ENCODE measurements at regions not wholly inside any gene's neighbourhood (a gene's known extent, or its start where the extent isn't known, plus 50 kb on each side); places are given as distances from the start of the nearest gene placed in this dataset.

DNA sequence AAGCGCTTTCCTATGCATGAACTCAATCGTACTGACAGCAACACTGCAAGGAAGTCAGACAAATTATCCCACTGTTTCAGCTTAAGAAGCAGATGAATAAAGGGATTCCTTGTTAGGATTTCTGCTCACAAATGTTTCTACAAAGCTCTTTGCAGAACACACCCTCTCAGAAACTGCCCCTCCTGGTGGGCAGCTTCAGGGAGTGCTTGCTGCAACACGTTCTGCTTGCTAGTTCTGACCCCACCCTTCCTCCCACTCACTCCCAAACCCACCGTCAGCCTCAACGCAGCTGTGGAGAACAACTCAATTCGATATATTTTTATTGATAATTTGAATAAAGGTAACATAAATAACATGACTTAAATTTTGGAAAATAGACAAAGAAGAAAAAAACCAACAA is 250.8 kb upstream of the PRDM1 start:
- peak overlapping the region in 1 of 7 donors; percentile 7 for H3K27ac Mint-ChIP-seq
- intact Hi-C loops (cut with micrococcal nuclease): no loop called here
- peak; percentile 29 to 54 (median 30) for DNase-seq
- no peak overlapping the region for H3K27ac ChIP-seq (ENCODE audit: low read depth in 1 of 2, low read length in 2 of 2)
- H3K4me2 ChIP-seq (replicated peaks; ENCODE audit: extremely low read depth, low read length, poor library complexity, severe bottlenecking): no peak overlapping the region
- H3K4me3 ChIP-seq (replicated peaks in 1 of 3; ENCODE audit: low read depth in 2 of 3, low read length in 3 of 3): no peak overlapping the region
- peaks cover 0 to 2% (median 0%) of the 10 kb centered on the region in 7 donors for H3K9me3 Mint-ChIP-seq
- peaks cover 37% of the 10 kb centered on the region for H3K4me1 Mint-ChIP-seq
- H3K27me3 ChIP-seq (ENCODE audit: control insufficient read depth in 2 of 2, insufficient read depth in 2 of 2, low read length in 2 of 2): no peaks in the 10 kb centered on the region
- H2AFZ ChIP-seq (ENCODE audit: insufficient read depth, low read depth, low read length, poor library complexity, severe bottlenecking): no peak overlapping the region
- WGBS (ENCODE audit: insufficient coverage): no CpG with 5 or more reads among the region's 6 CpGs
- peaks cover 38 to 47% of the 10 kb centered on the region in 2 donors for H3K4me1 ChIP-seq (ENCODE audit: control insufficient read depth in 1 of 2, insufficient read depth in 2 of 2, low read length in 2 of 2)
- H3K27me3 Mint-ChIP-seq (ENCODE audit: low read depth in 3 of 3): no peaks in the 10 kb centered on the region
- no peaks in the 10 kb centered on the region for H4K20me1 ChIP-seq (ENCODE audit: insufficient read depth, low read length)
- H3K36me3 Mint-ChIP-seq: no peaks in the 10 kb centered on the region
- H3K9me3 ChIP-seq (replicated peaks in 1 of 2; ENCODE audit: control insufficient read depth in 1 of 2, insufficient read depth in 1 of 2, low read length in 2 of 2): no peaks in the 10 kb centered on the region
- no peak overlapping the region for H3K4me3 Mint-ChIP-seq
- H3K9ac ChIP-seq (ENCODE audit: insufficient read depth, low read length, poor library complexity, severe bottlenecking): no peak overlapping the region
- H3K36me3 ChIP-seq (replicated peaks in 1 of 2; ENCODE audit: control insufficient read depth in 1 of 2, insufficient read depth in 2 of 2, low read length in 2 of 2): no peaks in the 10 kb centered on the region
- TF ChIP-seq, protein P1, sequence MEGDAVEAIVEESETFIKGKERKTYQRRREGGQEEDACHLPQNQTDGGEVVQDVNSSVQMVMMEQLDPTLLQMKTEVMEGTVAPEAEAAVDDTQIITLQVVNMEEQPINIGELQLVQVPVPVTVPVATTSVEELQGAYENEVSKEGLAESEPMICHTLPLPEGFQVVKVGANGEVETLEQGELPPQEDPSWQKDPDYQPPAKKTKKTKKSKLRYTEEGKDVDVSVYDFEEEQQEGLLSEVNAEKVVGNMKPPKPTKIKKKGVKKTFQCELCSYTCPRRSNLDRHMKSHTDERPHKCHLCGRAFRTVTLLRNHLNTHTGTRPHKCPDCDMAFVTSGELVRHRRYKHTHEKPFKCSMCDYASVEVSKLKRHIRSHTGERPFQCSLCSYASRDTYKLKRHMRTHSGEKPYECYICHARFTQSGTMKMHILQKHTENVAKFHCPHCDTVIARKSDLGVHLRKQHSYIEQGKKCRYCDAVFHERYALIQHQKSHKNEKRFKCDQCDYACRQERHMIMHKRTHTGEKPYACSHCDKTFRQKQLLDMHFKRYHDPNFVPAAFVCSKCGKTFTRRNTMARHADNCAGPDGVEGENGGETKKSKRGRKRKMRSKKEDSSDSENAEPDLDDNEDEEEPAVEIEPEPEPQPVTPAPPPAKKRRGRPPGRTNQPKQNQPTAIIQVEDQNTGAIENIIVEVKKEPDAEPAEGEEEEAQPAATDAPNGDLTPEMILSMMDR (IDR thresholded peaks at IDR 0.05): peak; percentile 44
- H3K79me2 ChIP-seq (ENCODE audit: insufficient read depth, low read length): no peaks in the 10 kb centered on the region

DNA sequence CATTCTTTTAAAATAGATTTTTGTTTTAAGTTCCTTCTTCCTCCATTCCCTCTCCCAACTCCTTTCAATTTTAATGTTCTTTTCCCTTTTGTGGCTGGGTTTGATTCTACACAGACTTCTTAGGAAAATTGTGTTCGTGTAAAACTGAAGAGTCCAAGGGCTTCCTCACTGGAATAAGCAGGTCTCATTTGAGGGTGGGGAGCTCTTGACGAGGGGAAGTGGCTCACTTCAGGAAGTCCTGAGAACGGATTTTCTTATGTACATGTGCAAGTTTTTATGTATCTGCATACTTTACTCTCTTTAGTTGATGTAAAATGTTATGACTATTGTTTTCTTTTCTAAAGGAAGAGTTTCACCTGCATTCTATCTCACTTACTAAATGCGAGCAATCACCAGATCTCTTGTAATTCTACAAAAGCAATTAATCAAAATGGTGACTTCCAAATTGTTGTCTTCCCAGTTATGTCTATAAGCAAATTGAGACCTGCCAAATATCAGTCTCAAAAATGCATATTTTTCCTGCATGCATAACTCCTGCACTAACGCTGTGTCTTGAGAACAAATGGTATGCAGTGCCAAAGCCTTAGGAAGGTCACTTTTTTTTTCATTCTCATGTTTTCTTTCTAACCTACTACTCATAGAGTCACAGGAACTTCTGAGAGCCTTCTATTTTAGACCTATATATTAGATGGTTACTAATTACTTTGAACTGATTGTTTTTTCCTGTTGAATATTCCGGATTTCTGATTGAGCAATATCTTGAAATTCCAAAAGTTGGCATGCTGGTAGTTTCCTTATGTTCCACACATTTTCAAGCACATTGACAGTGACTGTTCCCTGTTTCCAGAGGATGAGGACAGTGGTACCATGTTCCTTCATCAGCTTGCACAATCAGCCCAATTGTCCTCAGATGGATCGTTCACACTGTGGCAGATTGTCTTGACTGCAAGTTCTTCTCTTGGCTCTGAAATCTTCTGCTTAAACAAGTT is 251.9 kb upstream of the PRDM1 start:
- peak overlapping the region in 3 of 7 donors; percentile 48 to 62 (median 61) for H3K27ac Mint-ChIP-seq

More for the DNA sequence above, 251.9 kb upstream of the PRDM1 start:
- H3K27me3 ChIP-seq (ENCODE audit: control insufficient read depth in 2 of 2, insufficient read depth in 2 of 2, low read length in 2 of 2): no peaks in the 10 kb centered on the region
- H3K9ac ChIP-seq (ENCODE audit: insufficient read depth, low read length, poor library complexity, severe bottlenecking): no peak overlapping the region
- H3K27me3 Mint-ChIP-seq (ENCODE audit: low read depth in 3 of 3): no peaks in the 10 kb centered on the region
- peaks cover 37% of the 10 kb centered on the region for H3K4me1 Mint-ChIP-seq
- peaks cover 38 to 47% of the 10 kb centered on the region in 2 donors for H3K4me1 ChIP-seq (ENCODE audit: control insufficient read depth in 1 of 2, insufficient read depth in 2 of 2, low read length in 2 of 2)
- no peaks in the 10 kb centered on the region for H3K36me3 Mint-ChIP-seq
- peaks cover 0 to 2% (median 0%) of the 10 kb centered on the region in 7 donors for H3K9me3 Mint-ChIP-seq
- intact Hi-C loops (cut with micrococcal nuclease): no loop called here
- H2AFZ ChIP-seq (ENCODE audit: insufficient read depth, low read depth, low read length, poor library complexity, severe bottlenecking): peak overlapping the region; percentile 36
- H3K9me3 ChIP-seq (replicated peaks in 1 of 2; ENCODE audit: control insufficient read depth in 1 of 2, insufficient read depth in 1 of 2, low read length in 2 of 2): no peaks in the 10 kb centered on the region
- H3K79me2 ChIP-seq (ENCODE audit: insufficient read depth, low read length): no peaks in the 10 kb centered on the region
- no peaks in the 10 kb centered on the region for H4K20me1 ChIP-seq (ENCODE audit: insufficient read depth, low read length)
- no peak overlapping the region for H3K27ac ChIP-seq (ENCODE audit: low read depth in 1 of 2, low read length in 2 of 2)
- no peak overlapping the region for H3K4me2 ChIP-seq (replicated peaks; ENCODE audit: extremely low read depth, low read length, poor library complexity, severe bottlenecking)
- WGBS (ENCODE audit: insufficient coverage): 43% methylated on average over 1 of the region's 7 CpGs
- no peaks in the 10 kb centered on the region for H3K36me3 ChIP-seq (replicated peaks in 1 of 2; ENCODE audit: control insufficient read depth in 1 of 2, insufficient read depth in 2 of 2, low read length in 2 of 2)
- peak in 2 of 3 donors; percentile 33 for DNase-seq
- H3K4me3 Mint-ChIP-seq: peak overlapping the region in 1 of 2 donors; percentile 27
- H3K4me3 ChIP-seq (replicated peaks in 1 of 3; ENCODE audit: low read depth in 2 of 3, low read length in 3 of 3): no peak overlapping the region
- TF ChIP-seq, protein P1 (IDR thresholded peaks at IDR 0.05): no peak
